Small intestine (tissue), 7 donors: ENCODE measurements at regions not wholly inside any gene's neighbourhood (a gene's known extent, or its start where the extent isn't known, plus 50 kb on each side); places are given as distances from the start of the nearest gene placed in this dataset.

Experiments
- DNase-seq, 2 donors: peaks; one replicate each; pipeline versions ENCODE4 v3.0.0 to v3.0.0-alpha.2; 2013
- FAIRE-seq: peaks from 2 replicates; lab custom pipeline; 2012; peaks lifted over from hg19 to GRCh38; lab: Jason Lieb, UNC
- H3K27ac ChIP-seq, 3 donors: one replicate each; pipeline ENCODE4 v1.5.1; 2013; ENCODE audit warnings: low read length in 2 of 3, mild to moderate bottlenecking in 2 of 3, control low read depth in 1 of 3, inconsistent platforms in 1 of 3, low read depth in 1 of 3, moderate library complexity in 1 of 3
- H3K27me3 ChIP-seq, 3 donors: one replicate each; pipeline ENCODE4 v1.6.1; 2013; ENCODE audit warnings: low read length in 3 of 3, inconsistent platforms in 1 of 3; ENCODE audit not compliant: control insufficient read depth in 3 of 3, insufficient read depth in 3 of 3
- H3K36me3 ChIP-seq, 3 donors: one replicate each; pipeline ENCODE4 v1.6.1; 2013; ENCODE audit warnings: low read length in 3 of 3, inconsistent platforms in 1 of 3, low read depth in 1 of 3, mild to moderate bottlenecking in 1 of 3, moderate library complexity in 1 of 3; ENCODE audit not compliant: control insufficient read depth in 3 of 3, insufficient read depth in 2 of 3
- H3K4me1 ChIP-seq, 3 donors: one replicate each; pipeline ENCODE4 v1.6.1; 2013; ENCODE audit warnings: low read length in 2 of 3, inconsistent platforms in 1 of 3, low read depth in 1 of 3, mild to moderate bottlenecking in 1 of 3, moderate library complexity in 1 of 3; ENCODE audit not compliant: control insufficient read depth in 3 of 3, insufficient read depth in 2 of 3
- H3K4me3 ChIP-seq, 3 donors: one replicate each; pipeline ENCODE4 v1.5.1; 2013; ENCODE audit warnings: low read length in 3 of 3, control low read depth in 1 of 3, inconsistent platforms in 1 of 3, low read depth in 1 of 3, mild to moderate bottlenecking in 1 of 3, moderate library complexity in 1 of 3
- H3K9me3 ChIP-seq, 2 donors: one replicate each; pipeline ENCODE4 v1.6.1; 2013; ENCODE audit warnings: low read depth in 1 of 2, low read length in 1 of 2; ENCODE audit not compliant: control insufficient read depth in 2 of 2, insufficient read depth in 1 of 2
- WGBS, 3 donors: extraction: QIAGEN DNeasy Blood & Tissue Kit; methylation state at CpG; one replicate each; pipeline ENCODE4 v1.1.7; 2013; 5-methylcytosine and 5-hydroxymethylcytosine counted together
- donor health status: healthy with polysubstance abuse.
- donor health status: control.
- donor health status: control.
- donor health status: Bipolar disorder and iron deficiency.
- donor health status: healthy.

DNA sequence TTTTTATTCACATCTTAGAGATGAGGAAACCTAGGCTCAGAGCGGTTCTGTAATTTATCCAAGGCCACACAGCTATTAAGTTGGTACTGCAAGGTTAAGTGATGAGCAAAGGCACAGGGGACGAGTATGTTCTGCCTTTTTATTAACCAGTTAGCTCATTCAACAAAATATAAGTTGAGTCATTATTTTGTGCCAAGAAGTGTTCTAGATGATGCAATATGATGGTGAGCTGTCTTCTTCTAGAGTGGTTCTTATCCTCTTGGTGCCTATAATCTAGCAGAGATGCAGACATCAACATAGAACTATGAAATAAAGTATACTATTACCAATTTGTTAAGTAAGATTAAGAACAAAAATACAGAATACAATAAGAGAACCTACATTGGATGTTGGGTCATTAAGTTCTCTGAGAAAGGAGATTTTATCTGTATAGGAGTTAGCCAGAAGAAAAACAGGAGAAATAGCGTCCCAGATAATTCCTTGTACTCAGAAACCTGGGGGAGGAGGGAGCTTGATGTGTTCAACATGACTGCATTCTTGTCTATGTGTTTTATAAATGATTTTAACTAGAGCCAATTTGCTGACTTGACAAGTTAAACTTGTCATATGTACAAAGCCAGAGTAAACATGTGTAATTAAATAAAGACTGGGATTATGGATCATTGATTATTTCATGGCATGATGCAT, 122.3 kb downstream of the TBXT start:
- Histone ChIP-seq H3K36me3 (no peaks in the 10 kb centered on the region), H3K27ac (no peak overlapping the region), H3K4me3 (no peak overlapping the region), H3K4me1 (no peaks in the 10 kb centered on the region), H3K9me3 (no peaks in the 10 kb centered on the region), H3K27me3 (peaks cover 0 to 3% (median 0%) of the 10 kb centered on the region in 3 donors)
- 76 to 82% (median 78%) methylated on average over 3 of the region's 3 CpGs for WGBS, 3 donors
- no peak for DNase-seq
- no peak for FAIRE-seq

DNA sequence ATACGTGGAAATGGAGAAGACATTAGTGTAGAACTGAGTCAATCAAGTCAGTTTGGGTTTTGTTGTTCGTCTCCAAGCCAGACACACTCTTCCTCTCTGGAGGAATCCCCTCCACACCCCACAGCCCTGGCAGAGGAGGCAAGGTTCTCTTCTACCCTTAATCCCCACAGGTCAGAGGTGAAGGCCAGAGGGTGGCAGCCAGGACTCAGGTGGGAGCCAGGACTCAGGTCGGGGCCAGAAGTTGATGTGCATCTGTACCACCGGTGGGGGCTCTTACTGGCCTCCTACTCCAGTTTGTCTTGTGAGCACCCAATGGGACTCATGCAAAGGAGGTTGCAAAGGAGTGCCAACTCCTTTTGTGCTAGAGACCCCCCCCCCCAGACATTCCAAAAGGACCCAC, 126.4 kb downstream of the TBXT start:
- no peaks in the 10 kb centered on the region for H3K9me3 ChIP-seq
- no peak overlapping the region for H3K27ac ChIP-seq
- FAIRE-seq (no peak), DNase-seq (no peak)
- no peaks in the 10 kb centered on the region for H3K4me1 ChIP-seq
- WGBS, 3 donors: 77 to 79% (median 79%) methylated on average over 4 of the region's 4 CpGs
- H3K4me3 ChIP-seq: no peak overlapping the region
- peaks cover 0 to 3% (median 0%) of the 10 kb centered on the region in 3 donors for H3K27me3 ChIP-seq
- H3K36me3 ChIP-seq: no peaks in the 10 kb centered on the region

GRCh38 chr6:166040292-166040691, 127.4 kb downstream of the TBXT start:
- H3K4me1 ChIP-seq: no peaks in the 10 kb centered on the region
- H3K27me3 ChIP-seq: peaks cover 0 to 3% (median 0%) of the 10 kb centered on the region in 3 donors
- no peak overlapping the region for H3K4me3 ChIP-seq
- DNase-seq: no peak
- no peak overlapping the region for H3K27ac ChIP-seq
- H3K9me3 ChIP-seq: no peaks in the 10 kb centered on the region
- no peaks in the 10 kb centered on the region for H3K36me3 ChIP-seq
- WGBS, 3 donors: 39 to 45% (median 41%) methylated on average over 4 of the region's 4 CpGs
- no peak for FAIRE-seq

DNA sequence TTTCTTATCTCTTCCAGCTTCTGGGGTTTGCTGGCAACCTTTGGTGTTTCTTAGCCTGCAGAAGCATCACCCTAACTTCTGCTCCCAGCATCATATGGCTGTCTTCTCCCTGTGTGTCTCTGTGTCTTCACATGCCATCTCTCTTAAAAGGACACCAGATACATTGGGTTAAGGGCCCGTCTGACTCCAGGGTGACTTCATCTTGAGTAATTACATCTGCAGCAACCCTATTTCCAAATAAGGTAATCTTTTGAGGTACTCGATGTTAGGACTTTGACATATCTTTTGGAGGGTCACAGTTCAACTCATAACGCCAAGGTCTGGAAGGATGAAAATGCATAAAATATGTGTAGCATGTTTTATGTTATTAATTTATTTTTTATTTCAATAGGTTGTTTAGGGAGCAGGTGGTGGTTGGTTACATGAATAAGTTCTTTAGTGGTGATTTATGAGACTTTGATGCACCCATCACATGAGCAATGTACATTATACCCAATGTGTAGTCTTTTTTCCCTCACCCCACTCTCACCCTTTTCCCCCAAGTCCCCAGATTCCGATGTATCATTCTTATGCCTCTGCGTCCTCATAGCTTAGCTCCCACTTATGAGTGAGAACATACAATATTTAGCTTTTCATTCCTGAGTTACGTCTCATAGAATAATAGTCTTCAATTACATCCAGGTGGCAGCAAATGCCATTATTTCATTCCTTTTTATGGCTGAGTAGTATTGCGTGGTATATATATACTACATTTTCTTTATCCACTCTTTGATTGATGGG, 131.1 kb downstream of the TBXT start:
- H3K9me3 ChIP-seq: no peaks in the 10 kb centered on the region
- no peaks in the 10 kb centered on the region for H3K4me1 ChIP-seq
- FAIRE-seq: no peak
- H3K36me3 ChIP-seq: no peaks in the 10 kb centered on the region
- no peak overlapping the region for H3K27ac ChIP-seq
- peaks cover 0 to 3% (median 0%) of the 10 kb centered on the region in 3 donors for H3K27me3 ChIP-seq
- H3K4me3 ChIP-seq: no peak overlapping the region
- WGBS, 3 donors: 61 to 80% (median 73%) methylated on average over 7 of the region's 7 CpGs
- DNase-seq: no peak

DNA sequence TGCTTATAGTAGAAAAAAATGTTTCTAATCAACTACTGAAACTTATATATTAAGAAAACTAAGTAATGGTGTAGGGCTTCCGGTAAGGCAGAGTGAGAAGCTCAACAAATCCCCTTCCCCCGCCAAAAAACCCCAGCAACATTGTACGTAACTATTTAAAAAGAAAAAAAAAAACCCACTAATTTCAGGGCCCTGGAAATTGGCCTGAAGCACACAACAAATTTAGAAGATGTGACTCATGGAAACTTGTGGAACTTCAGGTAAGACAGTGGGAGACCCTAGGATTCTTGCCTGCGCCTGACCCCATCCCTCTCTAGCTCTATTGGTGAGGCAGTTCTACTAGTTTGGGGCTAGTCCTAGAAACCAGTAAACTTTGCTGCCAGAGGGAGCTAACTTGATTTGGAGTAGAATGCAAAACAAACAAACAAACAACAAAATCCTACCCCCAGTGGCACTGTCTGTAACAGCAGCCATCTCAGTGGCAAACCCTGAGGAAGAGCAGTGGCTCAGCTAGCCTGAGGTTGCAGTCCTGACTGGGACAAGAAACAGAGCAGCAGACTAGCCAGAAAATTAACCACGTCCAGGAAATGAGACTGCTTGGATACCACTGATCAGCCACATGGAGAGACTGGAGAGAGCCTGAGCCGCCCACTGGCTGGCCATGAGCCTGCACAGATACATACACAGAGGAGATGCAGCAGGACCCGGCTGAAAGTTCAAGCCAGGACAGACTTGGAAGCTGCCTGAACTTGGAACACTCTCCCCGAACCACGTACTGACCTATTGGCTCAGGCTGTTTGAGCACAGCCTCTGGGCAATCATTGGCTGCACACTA, 135.1 kb downstream of the TBXT start:
- FAIRE-seq: no peak
- WGBS, 3 donors: 49 to 57% (median 57%) methylated on average over 9 of the region's 9 CpGs

DNA sequence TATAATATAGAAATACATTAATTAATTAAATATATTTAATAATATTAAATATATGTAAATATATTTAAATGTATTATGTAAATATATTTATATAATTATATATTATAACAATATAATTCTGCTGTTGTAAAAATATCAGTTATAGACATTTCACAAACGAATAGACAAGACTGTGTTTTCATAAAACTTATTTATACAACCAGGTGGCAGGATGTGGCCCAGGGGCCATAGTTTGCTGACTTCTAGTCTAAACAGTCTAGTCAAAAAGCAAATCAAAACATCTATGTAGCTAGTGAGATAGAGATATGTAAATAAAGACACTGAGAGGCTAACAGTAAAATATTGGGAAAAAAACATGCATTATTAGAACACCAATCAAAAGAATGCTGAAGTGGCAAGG, 136.4 kb downstream of the TBXT start:
- FAIRE-seq: no peak

More for the DNA sequence above, 135.1 kb downstream of the TBXT start:
- H3K27ac ChIP-seq: peak overlapping the region in 1 of 3 donors; percentile 51
- DNase-seq: no peak
- no peaks in the 10 kb centered on the region for H3K36me3 ChIP-seq
- H3K4me3 ChIP-seq: no peak overlapping the region
- no peaks in the 10 kb centered on the region for H3K9me3 ChIP-seq
- H3K27me3 ChIP-seq: no peaks in the 10 kb centered on the region
- H3K4me1 ChIP-seq: no peaks in the 10 kb centered on the region

GRCh38 chr6:166029506-166029905, 138.1 kb downstream of the TBXT start:
- no peak for FAIRE-seq
- 39 to 58% (median 48%) methylated on average over 3 of the region's 3 CpGs for WGBS, 3 donors
- Histone ChIP-seq H3K27ac (no peak overlapping the region), H3K36me3 (no peaks in the 10 kb centered on the region), H3K27me3 (no peaks in the 10 kb centered on the region), H3K9me3 (no peaks in the 10 kb centered on the region), H3K4me1 (no peaks in the 10 kb centered on the region), H3K4me3 (no peak overlapping the region)
- no peak for DNase-seq

More for the DNA sequence above, 136.4 kb downstream of the TBXT start:
- no peaks in the 10 kb centered on the region for H3K9me3 ChIP-seq
- no peaks in the 10 kb centered on the region for H3K4me1 ChIP-seq
- no peak for DNase-seq
- no peak overlapping the region for H3K4me3 ChIP-seq
- H3K27me3 ChIP-seq: no peaks in the 10 kb centered on the region
- H3K36me3 ChIP-seq: no peaks in the 10 kb centered on the region
- no peak overlapping the region for H3K27ac ChIP-seq
- 61 to 68% (median 67%) methylated on average over 1 of the region's 1 CpG for WGBS, 3 donors

DNA sequence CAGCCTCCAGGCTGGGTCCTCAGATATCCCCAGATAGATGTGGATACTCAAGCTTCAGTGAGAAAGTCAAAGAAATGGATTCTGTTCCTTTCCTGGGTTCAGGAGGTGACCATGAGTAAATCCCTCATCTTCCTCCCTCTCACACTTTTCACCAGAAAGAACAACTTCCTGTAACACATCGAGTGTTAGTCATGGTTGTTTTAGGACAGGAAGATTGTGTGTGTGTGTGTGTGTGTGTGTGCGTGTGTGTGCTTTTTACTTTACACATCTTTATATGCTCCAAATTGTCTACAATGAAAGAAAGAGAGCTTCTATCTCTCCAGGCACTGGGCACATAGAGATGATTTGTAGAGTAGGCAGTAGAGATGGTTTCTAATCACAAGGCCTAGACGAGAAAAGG, 139.9 kb downstream of the TBXT start:
- FAIRE-seq (no peak), DNase-seq (no peak)
- Histone ChIP-seq H3K36me3 (no peaks in the 10 kb centered on the region), H3K9me3 (no peaks in the 10 kb centered on the region), H3K4me1 (no peaks in the 10 kb centered on the region), H3K27me3 (no peaks in the 10 kb centered on the region), H3K4me3 (no peak overlapping the region), H3K27ac (no peak overlapping the region)
- 50 to 77% (median 65%) methylated on average over 3 of the region's 3 CpGs for WGBS, 3 donors
